ENCODE measurements at regions not wholly inside any gene's neighbourhood (a gene's known extent, or its start where the extent isn't known, plus 50 kb on each side); places are given as distances from the start of the nearest gene placed in this dataset.

DNA sequence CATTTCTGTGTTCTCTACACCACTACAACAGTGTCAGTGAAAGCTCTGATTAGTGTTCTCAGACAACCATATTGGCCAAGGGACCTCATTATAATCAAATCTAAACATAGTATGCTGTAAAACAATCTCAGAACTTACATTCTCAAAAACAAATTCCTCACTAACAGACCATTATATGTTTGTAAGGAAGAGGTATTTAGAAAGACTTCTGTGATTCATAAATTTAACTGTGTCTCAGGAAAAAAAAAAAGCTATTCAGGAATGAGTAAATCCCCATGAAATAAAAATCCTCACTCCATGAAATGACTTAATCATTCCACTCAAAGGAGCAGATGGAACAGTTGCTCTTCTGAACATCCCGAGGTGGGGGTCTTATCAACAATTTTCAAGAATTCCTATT, 413.0 kb downstream of the CDH2 start:
- H3K36me3 ChIP-seq (ENCODE audit: control insufficient read depth in 2 of 3, insufficient read depth in 3 of 3, low read length in 3 of 3), result no peaks in the 10 kb centered on the region
- H3K9me3 Mint-ChIP-seq, result peaks cover 0 to 26% (median 5%) of the 10 kb centered on the region in 11 donors
- no peaks in the 10 kb centered on the region for H3K4me1 ChIP-seq (ENCODE audit: control insufficient read depth in 2 of 2, insufficient read depth in 2 of 2, low read length in 2 of 2)
- H3K4me3 ChIP-seq (ENCODE audit: low read length), result no peak overlapping the region
- ATAC-seq, result no peak
- no peaks in the 10 kb centered on the region for H3K36me3 Mint-ChIP-seq
- peaks cover 0 to 5% (median 0%) of the 10 kb centered on the region in 5 donors for H3K27me3 Mint-ChIP-seq
- H3K27ac Mint-ChIP-seq, result no peak overlapping the region
- no peaks in the 10 kb centered on the region for H3K27me3 ChIP-seq (ENCODE audit: control insufficient read depth in 2 of 2, insufficient read depth in 2 of 2, low read length in 2 of 2)
- ChIA-PET CTCF (no interaction called here), POLR2A (no interaction called here)
- no peaks in the 10 kb centered on the region for H3K9me3 ChIP-seq (ENCODE audit: control insufficient read depth in 2 of 3, low read length in 3 of 3)
- intact Hi-C loops (cut with micrococcal nuclease), result no loop called here
- H3K4me3 Mint-ChIP-seq, result no peak overlapping the region
- H3K4me1 Mint-ChIP-seq, result no peaks in the 10 kb centered on the region
- no peak for DNase-seq
- H3K27ac ChIP-seq (ENCODE audit: low read depth, low read length), result no peak overlapping the region

DNA sequence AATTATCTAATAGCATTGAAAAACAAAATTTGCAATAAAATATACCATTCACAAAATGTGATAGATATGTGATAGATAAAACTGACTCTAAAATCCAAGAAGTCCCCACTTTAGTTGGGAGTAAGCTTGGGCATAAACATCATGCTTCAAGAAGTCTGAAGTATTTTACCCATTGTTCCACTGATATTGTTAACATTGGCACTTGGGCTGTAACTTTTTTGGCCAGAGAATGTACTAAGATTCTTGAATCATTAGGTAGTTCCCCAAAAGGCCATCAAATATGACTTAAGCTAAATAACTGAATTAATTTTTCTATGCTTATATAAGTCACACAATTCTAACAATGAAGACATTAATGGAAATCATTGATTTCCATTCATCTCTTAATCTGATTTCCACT, 413.6 kb downstream of the CDH2 start:
- Histone ChIP-seq H3K36me3 (ENCODE audit: control insufficient read depth in 2 of 3, insufficient read depth in 3 of 3, low read length in 3 of 3) (no peaks in the 10 kb centered on the region), H3K27me3 (ENCODE audit: control insufficient read depth in 2 of 2, insufficient read depth in 2 of 2, low read length in 2 of 2) (no peaks in the 10 kb centered on the region), H3K9me3 (ENCODE audit: control insufficient read depth in 2 of 3, low read length in 3 of 3) (no peaks in the 10 kb centered on the region), H3K27ac (ENCODE audit: low read depth, low read length) (no peak overlapping the region), H3K4me3 (ENCODE audit: low read length) (no peak overlapping the region), H3K4me1 (ENCODE audit: control insufficient read depth in 2 of 2, insufficient read depth in 2 of 2, low read length in 2 of 2) (no peaks in the 10 kb centered on the region)
- no peak for ATAC-seq
- POLR2A ChIA-PET, result no interaction called here
- H3K9me3 Mint-ChIP-seq, result peaks cover 0 to 26% (median 5%) of the 10 kb centered on the region in 11 donors
- no peaks in the 10 kb centered on the region for H3K36me3 Mint-ChIP-seq
- H3K4me3 Mint-ChIP-seq, result no peak overlapping the region
- CTCF ChIA-PET, result no interaction called here
- peaks cover 0 to 5% (median 0%) of the 10 kb centered on the region in 5 donors for H3K27me3 Mint-ChIP-seq
- no peak for DNase-seq
- H3K27ac Mint-ChIP-seq, result no peak overlapping the region
- intact Hi-C loops (cut with micrococcal nuclease), result no loop called here
- no peaks in the 10 kb centered on the region for H3K4me1 Mint-ChIP-seq

DNA sequence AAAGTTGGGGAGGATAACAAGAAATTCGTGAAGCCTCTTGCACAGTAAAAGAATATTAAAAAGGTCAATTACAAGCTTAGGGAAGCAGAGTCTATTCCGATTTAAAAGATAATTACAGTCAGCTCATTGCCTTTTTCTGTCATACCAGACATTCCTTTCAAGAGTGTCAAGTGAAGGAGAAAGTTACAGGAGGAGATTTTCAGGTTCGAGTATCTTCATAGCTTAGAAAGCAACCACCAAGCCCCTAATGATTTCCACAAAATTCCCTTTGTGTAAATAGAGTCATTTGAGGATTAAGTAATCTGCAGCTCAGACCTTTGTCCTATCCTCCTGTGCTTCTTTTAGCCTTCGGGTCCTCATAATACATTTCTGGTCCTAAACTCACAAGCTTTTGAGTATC, 414.9 kb downstream of the CDH2 start:
- H3K9me3 Mint-ChIP-seq, result peaks cover 0 to 17% (median 5%) of the 10 kb centered on the region in 11 donors
- Histone ChIP-seq H3K4me1 (ENCODE audit: control insufficient read depth in 2 of 2, insufficient read depth in 2 of 2, low read length in 2 of 2) (no peaks in the 10 kb centered on the region), H3K27me3 (ENCODE audit: control insufficient read depth in 2 of 2, insufficient read depth in 2 of 2, low read length in 2 of 2) (no peaks in the 10 kb centered on the region), H3K4me3 (ENCODE audit: low read length) (no peak overlapping the region), H3K36me3 (ENCODE audit: control insufficient read depth in 2 of 3, insufficient read depth in 3 of 3, low read length in 3 of 3) (no peaks in the 10 kb centered on the region), H3K27ac (ENCODE audit: low read depth, low read length) (no peak overlapping the region), H3K9me3 (ENCODE audit: control insufficient read depth in 2 of 3, low read length in 3 of 3) (no peaks in the 10 kb centered on the region)
- H3K27ac Mint-ChIP-seq, result no peak overlapping the region
- no peaks in the 10 kb centered on the region for H3K36me3 Mint-ChIP-seq
- ChIA-PET CTCF (no interaction called here), POLR2A (no interaction called here)
- no peak overlapping the region for H3K4me3 Mint-ChIP-seq
- intact Hi-C loops (cut with micrococcal nuclease), result no loop called here
- DNase-seq, result no peak
- no peak for ATAC-seq
- H3K27me3 Mint-ChIP-seq, result peaks cover 0 to 5% (median 0%) of the 10 kb centered on the region in 5 donors
- no peaks in the 10 kb centered on the region for H3K4me1 Mint-ChIP-seq

DNA sequence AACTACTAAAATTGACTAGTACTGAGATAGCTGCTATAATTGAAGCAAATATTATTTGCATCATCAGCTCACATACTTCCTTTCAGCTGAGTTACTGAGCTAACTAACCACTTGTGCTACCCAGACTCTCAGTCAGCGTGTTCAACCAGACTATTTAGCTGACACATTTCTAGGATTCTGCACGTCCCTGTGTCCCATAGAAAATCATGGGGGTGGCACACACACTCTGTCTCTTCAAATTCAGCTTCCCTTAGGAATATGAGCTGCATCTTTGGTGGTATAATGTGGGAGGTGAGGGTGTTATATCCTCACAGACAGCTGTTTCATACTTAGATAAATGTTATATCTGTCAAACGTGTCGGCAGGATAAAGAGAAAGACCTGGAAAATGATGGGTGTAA, 424.0 kb downstream of the CDH2 start:
- no peaks in the 10 kb centered on the region for H3K36me3 ChIP-seq (ENCODE audit: control insufficient read depth in 2 of 3, insufficient read depth in 3 of 3, low read length in 3 of 3)
- ChIA-PET POLR2A (no interaction called here), CTCF (no interaction called here)
- intact Hi-C loops (cut with micrococcal nuclease), result no loop called here
- H3K4me3 ChIP-seq (ENCODE audit: low read length), result no peak overlapping the region
- no peaks in the 10 kb centered on the region for H3K27me3 Mint-ChIP-seq
- H3K27me3 ChIP-seq (ENCODE audit: control insufficient read depth in 2 of 2, insufficient read depth in 2 of 2, low read length in 2 of 2), result no peaks in the 10 kb centered on the region
- H3K9me3 Mint-ChIP-seq, result peaks cover 0 to 29% (median 3%) of the 10 kb centered on the region in 11 donors
- no peak for ATAC-seq
- H3K9me3 ChIP-seq (ENCODE audit: control insufficient read depth in 2 of 3, low read length in 3 of 3), result no peaks in the 10 kb centered on the region
- H3K27ac ChIP-seq (ENCODE audit: low read depth, low read length), result no peak overlapping the region
- DNase-seq, result no peak
- H3K27ac Mint-ChIP-seq, result no peak overlapping the region
- no peak overlapping the region for H3K4me3 Mint-ChIP-seq
- H3K4me1 Mint-ChIP-seq, result no peaks in the 10 kb centered on the region
- no peaks in the 10 kb centered on the region for H3K36me3 Mint-ChIP-seq
- no peaks in the 10 kb centered on the region for H3K4me1 ChIP-seq (ENCODE audit: control insufficient read depth in 2 of 2, insufficient read depth in 2 of 2, low read length in 2 of 2)

DNA sequence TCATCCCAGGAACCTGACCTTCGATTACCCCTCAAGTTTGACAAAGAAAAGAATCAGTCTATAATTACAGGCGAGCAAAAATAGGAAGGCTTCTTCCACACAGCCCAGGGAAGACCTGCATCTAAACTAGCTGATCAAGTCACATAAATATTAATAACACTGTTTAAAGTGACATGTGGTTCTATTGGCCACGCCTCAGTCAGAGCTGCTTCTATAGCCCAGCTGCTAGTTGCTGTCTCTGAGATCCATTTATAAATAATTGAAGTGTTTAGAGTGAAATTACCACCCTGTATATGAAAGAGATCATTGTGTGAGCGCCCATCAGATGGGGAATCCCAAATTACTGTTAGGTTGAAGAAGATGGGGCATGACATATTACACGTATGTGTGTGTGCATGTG, 426.0 kb downstream of the CDH2 start:
- no peak for ATAC-seq
- Mint-ChIP-seq H3K9me3 (peaks cover 0 to 28% (median 4%) of the 10 kb centered on the region in 11 donors), H3K4me1 (no peaks in the 10 kb centered on the region), H3K36me3 (peaks cover 0 to 4% (median 0%) of the 10 kb centered on the region in 5 donors), H3K4me3 (no peak overlapping the region), H3K27ac (no peak overlapping the region), H3K27me3 (no peaks in the 10 kb centered on the region)
- Histone ChIP-seq H3K4me1 (ENCODE audit: control insufficient read depth in 2 of 2, insufficient read depth in 2 of 2, low read length in 2 of 2) (no peaks in the 10 kb centered on the region), H3K27ac (ENCODE audit: low read depth, low read length) (no peak overlapping the region), H3K27me3 (ENCODE audit: control insufficient read depth in 2 of 2, insufficient read depth in 2 of 2, low read length in 2 of 2) (no peaks in the 10 kb centered on the region), H3K9me3 (ENCODE audit: control insufficient read depth in 2 of 3, low read length in 3 of 3) (no peaks in the 10 kb centered on the region), H3K36me3 (ENCODE audit: control insufficient read depth in 2 of 3, insufficient read depth in 3 of 3, low read length in 3 of 3) (no peaks in the 10 kb centered on the region), H3K4me3 (ENCODE audit: low read length) (no peak overlapping the region)
- ChIA-PET CTCF (no interaction called here), POLR2A (no interaction called here)
- no peak for DNase-seq
- intact Hi-C loops (cut with micrococcal nuclease), result no loop called here

DNA sequence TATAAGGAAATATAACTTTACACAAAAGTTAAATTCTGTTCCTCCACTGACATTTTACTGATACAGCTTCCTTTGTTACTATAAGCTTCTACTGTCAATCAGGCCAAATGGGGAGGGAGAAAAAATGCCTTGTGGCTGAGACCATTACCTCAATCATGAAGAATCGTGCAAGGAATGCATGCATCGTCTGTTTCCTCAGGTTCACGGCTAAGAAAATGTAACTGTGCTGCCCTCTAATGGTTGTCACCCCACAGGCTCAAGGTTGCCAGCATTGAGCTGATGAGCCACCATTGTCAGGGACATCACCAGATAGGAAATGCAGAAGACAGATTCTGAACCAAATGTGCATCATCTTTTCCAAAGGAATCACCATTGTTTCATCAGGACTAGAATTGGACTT, 426.9 kb downstream of the CDH2 start:
- POLR2A ChIA-PET, result no interaction called here
- Histone ChIP-seq H3K36me3 (ENCODE audit: control insufficient read depth in 2 of 3, insufficient read depth in 3 of 3, low read length in 3 of 3) (no peaks in the 10 kb centered on the region), H3K4me3 (ENCODE audit: low read length) (no peak overlapping the region), H3K27ac (ENCODE audit: low read depth, low read length) (no peak overlapping the region), H3K9me3 (ENCODE audit: control insufficient read depth in 2 of 3, low read length in 3 of 3) (no peaks in the 10 kb centered on the region), H3K27me3 (ENCODE audit: control insufficient read depth in 2 of 2, insufficient read depth in 2 of 2, low read length in 2 of 2) (no peaks in the 10 kb centered on the region), H3K4me1 (ENCODE audit: control insufficient read depth in 2 of 2, insufficient read depth in 2 of 2, low read length in 2 of 2) (no peaks in the 10 kb centered on the region)
- CTCF ChIA-PET, result no interaction called here
- H3K36me3 Mint-ChIP-seq, result peaks cover 0 to 4% (median 0%) of the 10 kb centered on the region in 5 donors
- intact Hi-C loops (cut with micrococcal nuclease), result no loop called here
- ATAC-seq (no peak), DNase-seq (no peak)
- no peak overlapping the region for H3K4me3 Mint-ChIP-seq
- no peak overlapping the region for H3K27ac Mint-ChIP-seq
- H3K9me3 Mint-ChIP-seq, result peaks cover 2 to 28% (median 5%) of the 10 kb centered on the region in 11 donors
- H3K27me3 Mint-ChIP-seq, result no peaks in the 10 kb centered on the region
- H3K4me1 Mint-ChIP-seq, result no peaks in the 10 kb centered on the region

DNA sequence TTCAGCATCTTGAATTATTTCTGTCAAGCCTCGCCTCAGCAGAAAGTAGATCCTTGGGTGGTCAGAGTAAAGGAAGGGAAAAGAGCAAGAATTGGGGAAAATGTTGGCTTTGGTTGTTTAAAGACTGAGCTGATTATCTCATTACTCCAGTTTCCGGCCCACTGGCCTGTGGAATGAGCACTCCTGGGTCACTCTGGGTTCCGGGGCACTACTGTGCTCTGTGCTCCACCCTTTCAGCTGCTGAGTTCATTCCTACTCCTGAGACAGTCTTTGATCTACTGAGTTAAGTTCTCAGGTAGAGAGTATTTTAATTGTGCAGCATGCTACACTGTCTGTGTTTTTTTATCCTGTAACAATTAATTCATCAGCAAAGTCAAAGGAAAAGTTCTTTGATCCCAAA, 427.7 kb downstream of the CDH2 start:
- no peaks in the 10 kb centered on the region for H3K27me3 ChIP-seq (ENCODE audit: control insufficient read depth in 2 of 2, insufficient read depth in 2 of 2, low read length in 2 of 2)
- Mint-ChIP-seq H3K36me3 (peaks cover 0 to 4% (median 0%) of the 10 kb centered on the region in 5 donors), H3K4me1 (no peaks in the 10 kb centered on the region), H3K27me3 (no peaks in the 10 kb centered on the region), H3K4me3 (no peak overlapping the region), H3K9me3 (peaks cover under 1 to 29% (median 6%) of the 10 kb centered on the region in 11 donors), H3K27ac (no peak overlapping the region)
- ATAC-seq (no peak), DNase-seq (no peak)
- no peak overlapping the region for H3K4me3 ChIP-seq (ENCODE audit: low read length)
- intact Hi-C loops (cut with micrococcal nuclease), result no loop called here
- no peaks in the 10 kb centered on the region for H3K4me1 ChIP-seq (ENCODE audit: control insufficient read depth in 2 of 2, insufficient read depth in 2 of 2, low read length in 2 of 2)
- H3K9me3 ChIP-seq (ENCODE audit: control insufficient read depth in 2 of 3, low read length in 3 of 3), result no peaks in the 10 kb centered on the region
- H3K27ac ChIP-seq (ENCODE audit: low read depth, low read length), result no peak overlapping the region
- CTCF ChIA-PET, result no interaction called here
- H3K36me3 ChIP-seq (ENCODE audit: control insufficient read depth in 2 of 3, insufficient read depth in 3 of 3, low read length in 3 of 3), result no peaks in the 10 kb centered on the region
- POLR2A ChIA-PET, result no interaction called here

Measured in naive thymus-derived CD4-positive, alpha-beta T cell (primary cell).